ENCODE measurements at regions not wholly inside any gene's neighbourhood (a gene's known extent, or its start where the extent isn't known, plus 50 kb on each side); places are given as distances from the start of the nearest gene placed in this dataset.
A peak's percentile ranks its signal among the peaks of the same experiment; 100 is the strongest.

DNA sequence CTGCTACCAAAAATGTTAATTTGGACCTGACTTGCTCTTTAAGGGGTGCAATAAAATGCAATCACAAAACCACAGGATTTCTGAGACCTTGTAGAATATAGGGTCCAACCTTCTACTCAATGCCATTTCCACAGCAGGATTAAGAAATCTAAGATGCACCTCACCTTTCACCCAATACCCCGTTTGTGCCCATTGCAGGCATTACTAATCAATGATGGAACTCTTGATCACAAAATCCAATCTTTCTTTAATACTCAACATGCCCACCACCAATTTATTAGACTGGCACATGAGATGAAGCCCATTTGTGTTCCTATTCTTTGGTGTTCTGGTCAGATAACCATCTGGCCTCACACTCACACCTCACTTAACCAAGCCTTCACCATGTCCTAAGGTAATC lies 117.2 kb upstream of the IGSF21 start:
- TF ChIP-seq ZNF23 (tag by site-specific recombination; IDR thresholded peaks at IDR 0.05; ENCODE audit: borderline replicate concordance) (peak; percentile 64; the same call in 1 of the 2 replicates), ZBTB17 (tag by site-specific recombination; IDR thresholded peaks at IDR 0.05) (peak; percentile 18; the same call in 1 of the 2 replicates), ZNF311 (tag by site-specific recombination; IDR thresholded peaks at IDR 0.05; ENCODE audit: borderline replicate concordance) (no peak)
- Histone ChIP-seq H3K4me1 (ENCODE audit: control insufficient read depth, insufficient read depth, low read length) (no peaks in the 10 kb centered on the region), H3K36me3 (ENCODE audit: control insufficient read depth in 2 of 2, insufficient read depth in 1 of 2, low read length in 2 of 2) (no peaks in the 10 kb centered on the region), H3K4me3 (ENCODE audit: low read depth, low read length) (no peak overlapping the region), H3K27ac (ENCODE audit: extremely low read depth, low read depth, low read length) (no peak overlapping the region), H3K9me3 (ENCODE audit: control insufficient read depth, insufficient read depth, low read depth, low read length) (no peaks in the 10 kb centered on the region)
- CTCF ChIA-PET = no interaction called here
- POLR2A ChIA-PET = no interaction called here

DNA sequence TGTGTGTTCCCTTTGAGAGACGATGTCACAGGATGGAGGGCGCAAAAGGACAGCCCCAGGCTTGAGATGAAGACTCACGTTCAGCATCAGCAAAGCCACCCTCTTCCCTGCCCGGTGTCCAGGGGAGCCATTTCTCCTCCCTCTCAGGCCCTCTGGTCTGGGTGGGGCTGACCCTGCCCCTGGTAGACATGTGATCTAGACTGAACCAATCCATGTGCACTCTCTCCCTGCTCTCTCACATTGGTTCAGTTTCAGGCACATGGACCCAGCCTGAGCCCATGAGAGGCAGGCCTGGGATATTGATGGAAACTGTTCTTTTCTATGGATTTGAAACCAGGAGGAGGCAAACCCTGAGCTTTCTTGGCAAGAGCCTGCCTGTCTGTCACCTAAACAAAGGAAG lies 115.6 kb upstream of the IGSF21 start:
- POLR2A ChIA-PET = no interaction called here
- TF ChIP-seq, protein P1, sequence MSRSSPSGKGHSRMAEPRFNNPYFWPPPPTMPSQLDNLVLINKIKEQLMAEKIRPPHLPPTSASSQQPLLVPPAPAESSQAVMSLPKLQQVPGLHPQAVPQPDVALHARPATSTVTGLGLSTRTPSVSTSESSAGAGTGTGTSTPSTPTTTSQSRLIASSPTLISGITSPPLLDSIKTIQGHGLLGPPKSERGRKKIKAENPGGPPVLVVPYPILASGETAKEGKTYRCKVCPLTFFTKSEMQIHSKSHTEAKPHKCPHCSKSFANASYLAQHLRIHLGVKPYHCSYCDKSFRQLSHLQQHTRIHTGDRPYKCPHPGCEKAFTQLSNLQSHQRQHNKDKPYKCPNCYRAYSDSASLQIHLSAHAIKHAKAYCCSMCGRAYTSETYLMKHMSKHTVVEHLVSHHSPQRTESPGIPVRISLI (tag by site-specific recombination; IDR thresholded peaks at IDR 0.05) = no peak
- no peak for TF ChIP-seq ZNF768 (tag by site-specific recombination; IDR thresholded peaks at IDR 0.05)
- no peak for TF ChIP-seq ZNF248 (tag by site-specific recombination; IDR thresholded peaks at IDR 0.05)
- TF ChIP-seq ZSCAN16 (tag by site-specific recombination; IDR thresholded peaks at IDR 0.05) = no peak
- TF ChIP-seq, protein P2, sequence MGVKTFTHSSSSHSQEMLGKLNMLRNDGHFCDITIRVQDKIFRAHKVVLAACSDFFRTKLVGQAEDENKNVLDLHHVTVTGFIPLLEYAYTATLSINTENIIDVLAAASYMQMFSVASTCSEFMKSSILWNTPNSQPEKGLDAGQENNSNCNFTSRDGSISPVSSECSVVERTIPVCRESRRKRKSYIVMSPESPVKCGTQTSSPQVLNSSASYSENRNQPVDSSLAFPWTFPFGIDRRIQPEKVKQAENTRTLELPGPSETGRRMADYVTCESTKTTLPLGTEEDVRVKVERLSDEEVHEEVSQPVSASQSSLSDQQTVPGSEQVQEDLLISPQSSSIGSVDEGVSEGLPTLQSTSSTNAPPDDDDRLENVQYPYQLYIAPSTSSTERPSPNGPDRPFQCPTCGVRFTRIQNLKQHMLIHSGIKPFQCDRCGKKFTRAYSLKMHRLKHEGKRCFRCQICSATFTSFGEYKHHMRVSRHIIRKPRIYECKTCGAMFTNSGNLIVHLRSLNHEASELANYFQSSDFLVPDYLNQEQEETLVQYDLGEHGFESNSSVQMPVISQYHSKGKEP (tag by site-specific recombination; IDR thresholded peaks at IDR 0.05) = no peak
- TF ChIP-seq ZNF501 (tag by site-specific recombination; IDR thresholded peaks at IDR 0.05) = no peak
- TF ChIP-seq ZBTB17 (tag by site-specific recombination; IDR thresholded peaks at IDR 0.05) = no peak
- no peak for TF ChIP-seq ZNF600 (tag by site-specific recombination; IDR thresholded peaks at IDR 0.05)
- TF ChIP-seq ZNF121 (tag by site-specific recombination; IDR thresholded peaks at IDR 0.05) = no peak
- no peak for TF ChIP-seq ZEB2 (tag by site-specific recombination; IDR thresholded peaks at IDR 0.05)
- TF ChIP-seq, protein P3, sequence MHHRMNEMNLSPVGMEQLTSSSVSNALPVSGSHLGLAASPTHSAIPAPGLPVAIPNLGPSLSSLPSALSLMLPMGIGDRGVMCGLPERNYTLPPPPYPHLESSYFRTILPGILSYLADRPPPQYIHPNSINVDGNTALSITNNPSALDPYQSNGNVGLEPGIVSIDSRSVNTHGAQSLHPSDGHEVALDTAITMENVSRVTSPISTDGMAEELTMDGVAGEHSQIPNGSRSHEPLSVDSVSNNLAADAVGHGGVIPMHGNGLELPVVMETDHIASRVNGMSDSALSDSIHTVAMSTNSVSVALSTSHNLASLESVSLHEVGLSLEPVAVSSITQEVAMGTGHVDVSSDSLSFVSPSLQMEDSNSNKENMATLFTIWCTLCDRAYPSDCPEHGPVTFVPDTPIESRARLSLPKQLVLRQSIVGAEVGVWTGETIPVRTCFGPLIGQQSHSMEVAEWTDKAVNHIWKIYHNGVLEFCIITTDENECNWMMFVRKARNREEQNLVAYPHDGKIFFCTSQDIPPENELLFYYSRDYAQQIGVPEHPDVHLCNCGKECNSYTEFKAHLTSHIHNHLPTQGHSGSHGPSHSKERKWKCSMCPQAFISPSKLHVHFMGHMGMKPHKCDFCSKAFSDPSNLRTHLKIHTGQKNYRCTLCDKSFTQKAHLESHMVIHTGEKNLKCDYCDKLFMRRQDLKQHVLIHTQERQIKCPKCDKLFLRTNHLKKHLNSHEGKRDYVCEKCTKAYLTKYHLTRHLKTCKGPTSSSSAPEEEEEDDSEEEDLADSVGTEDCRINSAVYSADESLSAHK (tag by site-specific recombination; IDR thresholded peaks at IDR 0.05) = no peak
- CTCF ChIA-PET = interaction anchor here (0.9 to 1.4 kb wide), 2 partner anchors 10 to 331 kb away, joined by 3 to 5 read pairs; no protein-coding TSS in a partner anchor
- Histone ChIP-seq H3K36me3 (ENCODE audit: control insufficient read depth in 2 of 2, insufficient read depth in 1 of 2, low read length in 2 of 2) (no peaks in the 10 kb centered on the region), H3K4me3 (ENCODE audit: low read depth, low read length) (no peak overlapping the region), H3K9me3 (ENCODE audit: control insufficient read depth, insufficient read depth, low read depth, low read length) (no peaks in the 10 kb centered on the region), H3K27ac (ENCODE audit: extremely low read depth, low read depth, low read length) (no peak overlapping the region), H3K4me1 (ENCODE audit: control insufficient read depth, insufficient read depth, low read length) (no peaks in the 10 kb centered on the region)

DNA sequence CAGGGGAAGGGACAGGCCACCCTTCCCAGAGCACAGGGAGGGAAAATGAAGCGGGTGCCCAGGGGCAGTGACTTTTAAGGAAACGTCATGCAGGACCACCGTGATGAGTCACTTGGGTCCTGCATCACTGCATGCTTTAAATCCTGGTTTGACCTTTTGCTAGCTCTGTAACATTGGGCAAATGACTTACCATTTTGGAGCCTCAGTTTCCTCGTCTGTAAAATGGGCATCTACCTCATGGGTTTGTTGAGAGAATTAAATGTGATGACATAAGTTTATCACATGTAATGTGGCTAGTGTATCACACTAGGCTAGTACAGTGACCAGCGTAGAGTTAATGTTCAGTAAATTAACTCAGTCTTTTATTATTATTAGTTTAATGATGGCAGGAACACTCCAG lies 114.8 kb upstream of the IGSF21 start:
- Histone ChIP-seq H3K36me3 (ENCODE audit: control insufficient read depth in 2 of 2, insufficient read depth in 1 of 2, low read length in 2 of 2) (no peaks in the 10 kb centered on the region), H3K4me1 (ENCODE audit: control insufficient read depth, insufficient read depth, low read length) (no peaks in the 10 kb centered on the region), H3K9me3 (ENCODE audit: control insufficient read depth, insufficient read depth, low read depth, low read length) (no peaks in the 10 kb centered on the region), H3K4me3 (ENCODE audit: low read depth, low read length) (no peak overlapping the region), H3K27ac (ENCODE audit: extremely low read depth, low read depth, low read length) (no peak overlapping the region)
- POLR2A ChIA-PET = no interaction called here
- TF ChIP-seq HOXC10 (CRISPR knock-in tag; IDR thresholded peaks at IDR 0.05) (no peak), ZNF510 (tag by site-specific recombination; IDR thresholded peaks at IDR 0.05; ENCODE audit: insufficient replicate concordance) (no peak), SP3 (tag by site-specific recombination; IDR thresholded peaks at IDR 0.05) (no peak), ZNF292 (tag by site-specific recombination; IDR thresholded peaks at IDR 0.05; ENCODE audit: borderline replicate concordance, low read depth) (no peak)
- CTCF ChIA-PET = interaction anchor here (1.4 kb wide), 1 partner anchor 332 kb away, joined by 5 read pairs; no protein-coding TSS in a partner anchor
